Thymus (tissue), 11 donors: ENCODE measurements at regions not wholly inside any gene's neighbourhood (a gene's known extent, or its start where the extent isn't known, plus 50 kb on each side); places are given as distances from the start of the nearest gene placed in this dataset.

Experiments used
- DNase-seq, 9 donors: peaks; one replicate each; pipeline ENCODE4 v3.0.0-alpha.2; 2013; ENCODE audit warnings: low spot score in 9 of 9, low read depth in 6 of 9, missing footprints in 1 of 9
- H3K27ac ChIP-seq, 2 donors: one replicate each; pipeline ENCODE4 v1.5.1; 2013; ENCODE audit warnings: control low read depth in 1 of 2, low read depth in 1 of 2, low read length in 1 of 2, mild to moderate bottlenecking in 1 of 2, moderate library complexity in 1 of 2
- H3K27me3 ChIP-seq, 2 donors: one replicate each; pipeline ENCODE4 v1.5.1; 2013; ENCODE audit warnings: low read length in 1 of 2; ENCODE audit not compliant: control insufficient read depth in 2 of 2, insufficient read depth in 1 of 2
- H3K36me3 ChIP-seq, 2 donors: one replicate each; pipeline ENCODE4 v1.5.1; 2013; ENCODE audit warnings: low read length in 1 of 2, mild to moderate bottlenecking in 1 of 2, moderate library complexity in 1 of 2; ENCODE audit not compliant: control insufficient read depth in 2 of 2, insufficient read depth in 2 of 2
- H3K4me1 ChIP-seq, 2 donors: one replicate each; pipeline ENCODE4 v1.5.1; 2013; ENCODE audit warnings: low read length in 2 of 2; ENCODE audit not compliant: control insufficient read depth in 2 of 2, insufficient read depth in 2 of 2
- H3K4me3 ChIP-seq, 2 donors: one replicate each; pipeline ENCODE4 v1.5.1; 2013; ENCODE audit warnings: low read length in 2 of 2, control low read depth in 1 of 2, mild to moderate bottlenecking in 1 of 2
- H3K9me3 ChIP-seq, 2 donors: one replicate each; pipeline ENCODE4 v1.5.1; 2013; ENCODE audit warnings: low read length in 1 of 2, mild to moderate bottlenecking in 1 of 2; ENCODE audit not compliant: control insufficient read depth in 2 of 2, insufficient read depth in 1 of 2
- WGBS: extraction: QIAGEN DNeasy Blood & Tissue Kit; methylation state at CpG from one replicate; pipeline ENCODE4 v1.1.7; 2013; 5-methylcytosine and 5-hydroxymethylcytosine counted together
- donor health status: healthy.

GRCh38 chr5:25604681-25605080 is 959.9 kb upstream of the CDH10 start:
- Histone ChIP-seq H3K27me3 (no peaks in the 10 kb centered on the region), H3K27ac (no peak overlapping the region), H3K36me3 (no peaks in the 10 kb centered on the region), H3K4me1 (no peaks in the 10 kb centered on the region), H3K4me3 (no peak overlapping the region), H3K9me3 (peaks cover 0 to 4% of the 10 kb centered on the region in 2 donors)
- 91% methylated on average over 1 of the region's 1 CpG for WGBS
- DNase-seq = no peak

GRCh38 chr5:25579111-25579510 is 934.3 kb upstream of the CDH10 start:
- H3K36me3 ChIP-seq = no peaks in the 10 kb centered on the region
- no peaks in the 10 kb centered on the region for H3K9me3 ChIP-seq
- H3K4me3 ChIP-seq = no peak overlapping the region
- no peak overlapping the region for H3K27ac ChIP-seq
- no peak for DNase-seq
- WGBS = 80% methylated on average over 1 of the region's 1 CpG
- H3K4me1 ChIP-seq = no peaks in the 10 kb centered on the region
- no peaks in the 10 kb centered on the region for H3K27me3 ChIP-seq

GRCh38 chr5:25573691-25574090 is 928.9 kb upstream of the CDH10 start:
- Histone ChIP-seq H3K36me3 (no peaks in the 10 kb centered on the region), H3K9me3 (peaks cover 0 to 3% of the 10 kb centered on the region in 2 donors), H3K4me3 (no peak overlapping the region), H3K27ac (no peak overlapping the region), H3K27me3 (no peaks in the 10 kb centered on the region), H3K4me1 (no peaks in the 10 kb centered on the region)
- WGBS = 77% methylated on average over 2 of the region's 2 CpGs
- DNase-seq = no peak

- H3K27ac ChIP-seq = no peak overlapping the region
- no peaks in the 10 kb centered on the region for H3K27me3 ChIP-seq
- H3K4me1 ChIP-seq = no peaks in the 10 kb centered on the region
- H3K36me3 ChIP-seq = no peaks in the 10 kb centered on the region
- no peak for DNase-seq
- peaks cover 0 to 3% of the 10 kb centered on the region in 2 donors for H3K9me3 ChIP-seq
- 60% methylated on average over 5 of the region's 5 CpGs for WGBS
- H3K4me3 ChIP-seq = no peak overlapping the region
Observed at GRCh38 chr5:25570067-25570583, 925.3 kb upstream of the CDH10 start.

- DNase-seq = peak in 1 of 9 donors; percentile 13
- WGBS = 95% methylated on average over 17 of the region's 17 CpGs
- peaks cover 0 to 3% of the 10 kb centered on the region in 2 donors for H3K9me3 ChIP-seq
- H3K36me3 ChIP-seq = no peaks in the 10 kb centered on the region
- H3K27me3 ChIP-seq = no peaks in the 10 kb centered on the region
- H3K4me3 ChIP-seq = no peak overlapping the region
- no peak overlapping the region for H3K27ac ChIP-seq
- no peaks in the 10 kb centered on the region for H3K4me1 ChIP-seq
Observed at GRCh38 chr5:25568989-25569625, 924.3 kb upstream of the CDH10 start.

- no peaks in the 10 kb centered on the region for H3K36me3 ChIP-seq
- peaks cover 0 to 7% of the 10 kb centered on the region in 2 donors for H3K9me3 ChIP-seq
- no peaks in the 10 kb centered on the region for H3K27me3 ChIP-seq
- DNase-seq = no peak
- no peaks in the 10 kb centered on the region for H3K4me1 ChIP-seq
- 96% methylated on average over 1 of the region's 1 CpG for WGBS
- no peak overlapping the region for H3K4me3 ChIP-seq
- no peak overlapping the region for H3K27ac ChIP-seq
Observed at GRCh38 chr5:25568294-25568693, 923.5 kb upstream of the CDH10 start.

- Histone ChIP-seq H3K36me3 (no peaks in the 10 kb centered on the region), H3K4me1 (no peaks in the 10 kb centered on the region), H3K27me3 (no peaks in the 10 kb centered on the region), H3K4me3 (no peak overlapping the region), H3K27ac (no peak overlapping the region), H3K9me3 (peaks cover 0 to 11% of the 10 kb centered on the region in 2 donors)
- WGBS = 74% methylated on average over 3 of the region's 3 CpGs
- no peak for DNase-seq
Observed at GRCh38 chr5:25567881-25568280, 923.1 kb upstream of the CDH10 start.

GRCh38 chr5:25562656-25563055 is 917.9 kb upstream of the CDH10 start:
- H3K4me3 ChIP-seq = no peak overlapping the region
- H3K27ac ChIP-seq = no peak overlapping the region
- H3K36me3 ChIP-seq = no peaks in the 10 kb centered on the region
- no peaks in the 10 kb centered on the region for H3K4me1 ChIP-seq
- H3K9me3 ChIP-seq = peaks cover 0 to 8% of the 10 kb centered on the region in 2 donors
- no peak for DNase-seq
- H3K27me3 ChIP-seq = no peaks in the 10 kb centered on the region

GRCh38 chr5:25554077-25554476 is 909.3 kb upstream of the CDH10 start:
- Histone ChIP-seq H3K36me3 (no peaks in the 10 kb centered on the region), H3K27me3 (no peaks in the 10 kb centered on the region), H3K9me3 (no peaks in the 10 kb centered on the region), H3K4me3 (no peak overlapping the region), H3K4me1 (no peaks in the 10 kb centered on the region), H3K27ac (no peak overlapping the region)
- 92% methylated on average over 2 of the region's 2 CpGs for WGBS
- DNase-seq = no peak
